ENCODE measurements at regions not wholly inside any gene's neighbourhood (a gene's known extent, or its start where the extent isn't known, plus 50 kb on each side); places are given as distances from the start of the nearest gene placed in this dataset.
A peak's percentile ranks its signal among the peaks of the same experiment; 100 is the strongest.

- TF ChIP-seq CTCF (IDR thresholded peaks at IDR 0.05; ENCODE audit: borderline replicate concordance, control extremely low read depth, extremely low read depth, insufficient read depth, missing control alignments), result no peak
- no peak for DNase-seq (ENCODE audit: low spot score)
- in situ Hi-C loops (cut with MboI; ENCODE audit: low sequenced_read_pairs, unreplicated experiment), result no loop called here
Measured at GRCh38 chr6:140597181-140597580, 1222.7 kb upstream of the CITED2 start.

GRCh38 chr6:140594806-140595128 lies 1220.3 kb upstream of the CITED2 start:
- TF ChIP-seq CTCF (IDR thresholded peaks at IDR 0.05; ENCODE audit: borderline replicate concordance, control extremely low read depth, extremely low read depth, insufficient read depth, missing control alignments), result no peak
- DNase-seq (ENCODE audit: low spot score), result no peak
- in situ Hi-C loops (cut with MboI; ENCODE audit: low sequenced_read_pairs, unreplicated experiment), result no loop called here

DNA sequence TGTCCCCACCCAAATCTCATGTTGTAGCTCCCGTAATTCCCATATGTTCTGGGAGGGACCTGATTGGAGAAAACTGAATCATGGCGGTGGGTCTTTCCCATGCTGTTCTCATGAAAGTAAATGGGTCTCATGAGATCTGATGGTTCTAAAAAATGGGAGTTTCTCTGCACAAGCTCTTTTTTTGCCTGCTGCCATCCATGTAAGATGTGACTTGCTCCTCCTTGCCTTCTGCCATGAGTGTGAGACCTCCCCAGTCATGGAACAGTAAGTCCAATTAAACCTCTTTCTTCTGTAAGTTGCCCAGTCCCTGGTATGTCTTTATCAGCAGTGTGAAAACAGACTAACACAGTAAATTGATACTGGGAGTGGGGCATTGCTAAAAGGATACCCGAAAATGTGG lies 1218.4 kb upstream of the CITED2 start:
- in situ Hi-C loops (cut with MboI; ENCODE audit: low sequenced_read_pairs, unreplicated experiment), result no loop called here
- no peak for TF ChIP-seq CTCF (IDR thresholded peaks at IDR 0.05; ENCODE audit: borderline replicate concordance, control extremely low read depth, extremely low read depth, insufficient read depth, missing control alignments)
- DNase-seq (ENCODE audit: low spot score), result no peak

DNA sequence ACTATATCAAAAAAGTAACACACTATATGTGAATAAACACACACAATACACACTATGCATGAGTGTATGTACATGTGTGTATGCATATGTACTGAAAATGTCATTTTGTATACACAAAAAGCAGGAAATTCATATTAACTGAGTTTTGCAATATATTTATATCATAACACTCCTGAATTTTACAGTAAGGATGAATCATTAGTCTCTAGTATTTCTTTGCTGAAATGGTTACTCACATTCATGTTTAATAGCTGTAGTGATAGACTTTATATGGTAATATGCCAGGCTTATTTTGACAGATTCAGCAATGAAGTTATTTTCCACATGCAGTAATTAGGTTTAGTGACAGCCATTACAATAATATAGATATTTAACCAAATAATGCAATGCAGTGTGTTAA lies 1216.2 kb upstream of the CITED2 start:
- in situ Hi-C loops (cut with MboI; ENCODE audit: low sequenced_read_pairs, unreplicated experiment), result no loop called here
- DNase-seq (ENCODE audit: low spot score), result no peak
- no peak for TF ChIP-seq CTCF (IDR thresholded peaks at IDR 0.05; ENCODE audit: borderline replicate concordance, control extremely low read depth, extremely low read depth, insufficient read depth, missing control alignments)

- peak; percentile 8 for DNase-seq (ENCODE audit: low spot score)
- TF ChIP-seq CTCF (IDR thresholded peaks at IDR 0.05; ENCODE audit: borderline replicate concordance, control extremely low read depth, extremely low read depth, insufficient read depth, missing control alignments), result no peak
- in situ Hi-C loops (cut with MboI; ENCODE audit: low sequenced_read_pairs, unreplicated experiment), result no loop called here
Measured at GRCh38 chr6:140586426-140587061, 1212.1 kb upstream of the CITED2 start.

DNA sequence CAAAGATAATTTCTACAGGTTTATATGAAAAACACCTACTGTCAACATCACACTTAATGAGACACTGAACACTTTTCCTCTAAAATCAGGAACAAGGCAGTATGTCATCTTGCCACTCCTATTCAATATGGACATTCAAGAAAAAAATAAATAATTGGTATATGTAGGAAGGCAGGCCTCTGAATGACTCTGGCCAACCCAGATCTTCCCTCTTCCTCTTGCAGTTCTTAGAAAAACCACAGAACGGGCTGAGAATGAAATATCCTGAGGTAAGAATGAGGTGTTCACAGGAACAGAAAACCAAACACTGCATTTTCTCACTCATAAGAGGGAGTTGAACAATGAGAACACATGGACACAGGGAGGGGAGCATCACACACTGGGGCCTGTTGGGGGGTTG lies 1207.2 kb upstream of the CITED2 start:
- DNase-seq (ENCODE audit: low spot score), result no peak
- no peak for TF ChIP-seq CTCF (IDR thresholded peaks at IDR 0.05; ENCODE audit: borderline replicate concordance, control extremely low read depth, extremely low read depth, insufficient read depth, missing control alignments)
- in situ Hi-C loops (cut with MboI; ENCODE audit: low sequenced_read_pairs, unreplicated experiment), result no loop called here

- DNase-seq (ENCODE audit: low spot score), result no peak
- no peak for TF ChIP-seq CTCF (IDR thresholded peaks at IDR 0.05; ENCODE audit: borderline replicate concordance, control extremely low read depth, extremely low read depth, insufficient read depth, missing control alignments)
- in situ Hi-C loops (cut with MboI; ENCODE audit: low sequenced_read_pairs, unreplicated experiment), result no loop called here
Measured at GRCh38 chr6:140579918-140580317, 1205.5 kb upstream of the CITED2 start.
